ENCODE measurements at regions not wholly inside any gene's neighbourhood (a gene's known extent, or its start where the extent isn't known, plus 50 kb on each side); places are given as distances from the start of the nearest gene placed in this dataset.

- TF ChIP-seq, protein P1, sequence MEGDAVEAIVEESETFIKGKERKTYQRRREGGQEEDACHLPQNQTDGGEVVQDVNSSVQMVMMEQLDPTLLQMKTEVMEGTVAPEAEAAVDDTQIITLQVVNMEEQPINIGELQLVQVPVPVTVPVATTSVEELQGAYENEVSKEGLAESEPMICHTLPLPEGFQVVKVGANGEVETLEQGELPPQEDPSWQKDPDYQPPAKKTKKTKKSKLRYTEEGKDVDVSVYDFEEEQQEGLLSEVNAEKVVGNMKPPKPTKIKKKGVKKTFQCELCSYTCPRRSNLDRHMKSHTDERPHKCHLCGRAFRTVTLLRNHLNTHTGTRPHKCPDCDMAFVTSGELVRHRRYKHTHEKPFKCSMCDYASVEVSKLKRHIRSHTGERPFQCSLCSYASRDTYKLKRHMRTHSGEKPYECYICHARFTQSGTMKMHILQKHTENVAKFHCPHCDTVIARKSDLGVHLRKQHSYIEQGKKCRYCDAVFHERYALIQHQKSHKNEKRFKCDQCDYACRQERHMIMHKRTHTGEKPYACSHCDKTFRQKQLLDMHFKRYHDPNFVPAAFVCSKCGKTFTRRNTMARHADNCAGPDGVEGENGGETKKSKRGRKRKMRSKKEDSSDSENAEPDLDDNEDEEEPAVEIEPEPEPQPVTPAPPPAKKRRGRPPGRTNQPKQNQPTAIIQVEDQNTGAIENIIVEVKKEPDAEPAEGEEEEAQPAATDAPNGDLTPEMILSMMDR (IDR thresholded peaks at IDR 0.05): no peak
- TF ChIP-seq POLR2AphosphoS5 (IDR thresholded peaks at IDR 0.05): no peak
These were observed 240.2 kb upstream of the PTBP2 start for GRCh38 chr1:96481409-96481808.
